ENCODE measurements at regions not wholly inside any gene's neighbourhood (a gene's known extent, or its start where the extent isn't known, plus 50 kb on each side); places are given as distances from the start of the nearest gene placed in this dataset.

- TF ChIP-seq CTCF (IDR thresholded peaks at IDR 0.05), result no peak
- no peak for TF ChIP-seq EP300 (IDR thresholded peaks at IDR 0.05)
These were observed 209.2 kb upstream of the KLF4 start for GRCh38 chr9:107698779-107699178.
